Esophagus muscularis mucosa (tissue), 4 donors: ENCODE measurements at regions not wholly inside any gene's neighbourhood (a gene's known extent, or its start where the extent isn't known, plus 50 kb on each side); places are given as distances from the start of the nearest gene placed in this dataset.

Experiments used
- CTCF ChIP-seq, 3 experiments: fragments of 200-600 bp in 2 of 3; fragments of 450-650 bp in 1 of 3; sonication (generic) in 2 of 3; IDR thresholded peaks; one replicate each; pipeline ENCODE4 v1.5.1; 2017 to 2019; ENCODE audit warnings: antibody characterized with exemption in 3 of 3, mild to moderate bottlenecking in 2 of 3, moderate library complexity in 1 of 3
- EP300 ChIP-seq: sonication (generic); formaldehyde crosslinking; IDR thresholded peaks from one replicate; pipeline ENCODE4 v1.6.1; 2017; ENCODE audit warnings: antibody characterized with exemption
- POLR2A ChIP-seq: fragments of 450-650 bp; IDR thresholded peaks from one replicate; pipeline ENCODE4 v1.6.1; 2017; ENCODE audit warnings: antibody characterized with exemption, moderate library complexity, mild to moderate bottlenecking, low read depth
- POLR2AphosphoS5 ChIP-seq, 2 donors: sonication (generic); formaldehyde crosslinking; IDR thresholded peaks; one replicate each; pipeline ENCODE4 v1.6.1; 2017; ENCODE audit warnings: antibody characterized with exemption in 2 of 2

- TF ChIP-seq POLR2A, result no peak
- no peak for TF ChIP-seq CTCF (IDR thresholded peaks at IDR 0.05)
- no peak for TF ChIP-seq EP300
- TF ChIP-seq POLR2AphosphoS5 (IDR thresholded peaks at IDR 0.05), result no peak
Observed at GRCh38 chr15:95068701-95069521, 837.5 kb downstream of the MCTP2 start.
